LNCAP (cell line): ENCODE measurements at regions not wholly inside any gene's neighbourhood (a gene's known extent, or its start where the extent isn't known, plus 50 kb on each side); places are given as distances from the start of the nearest gene placed in this dataset.

Experiments
- CTCF ChIP-seq: fragments of 450-650 bp; IDR thresholded peaks from 2 replicates; pipeline ENCODE4 v1.5.1; 2017; ENCODE audit warnings: mild to moderate bottlenecking

DNA sequence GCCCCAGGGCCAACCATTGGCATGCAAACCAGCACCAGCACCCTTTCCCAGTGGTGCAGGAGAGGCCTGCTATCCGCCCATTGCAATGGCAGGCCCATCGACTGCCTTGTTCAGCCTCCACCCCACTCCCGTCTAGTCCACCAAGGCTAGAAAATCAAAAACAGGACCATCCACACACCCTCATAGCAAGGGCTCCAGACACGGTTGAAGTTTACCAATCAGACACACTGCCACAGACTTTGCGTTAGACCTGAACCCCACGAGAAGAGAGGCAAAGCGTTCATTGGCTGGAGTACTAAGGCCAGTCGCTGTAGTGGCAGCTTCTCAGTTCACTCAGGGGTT lies 95.3 kb upstream of the TEX51 start:
- no peak for TF ChIP-seq CTCF

- TF ChIP-seq CTCF, result no peak
Observed at GRCh38 chr2:126804347-126804746, 94.3 kb upstream of the TEX51 start.

- TF ChIP-seq CTCF, result no peak
Observed at GRCh38 chr2:126808929-126809328, 89.8 kb upstream of the TEX51 start.

DNA sequence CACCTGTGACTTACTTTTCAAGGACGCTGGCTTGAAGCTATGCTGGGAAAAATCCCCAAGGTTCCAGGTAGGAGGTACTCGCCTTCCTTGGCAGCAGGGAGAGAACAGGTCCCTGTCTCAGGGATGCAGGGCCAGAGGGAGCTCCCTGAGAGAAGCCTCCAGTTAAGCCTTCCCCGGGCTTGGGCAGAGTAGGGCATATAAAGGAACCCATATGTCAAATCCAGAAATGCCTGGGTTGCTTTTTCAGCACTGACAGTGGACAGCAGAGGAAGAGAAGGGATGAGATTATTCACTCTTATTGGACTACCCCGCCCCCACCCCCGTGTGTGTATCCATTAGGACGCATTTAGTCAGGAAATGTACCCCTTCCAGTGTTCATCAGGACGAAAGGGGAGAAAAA lies 89.3 kb upstream of the TEX51 start:
- TF ChIP-seq CTCF, result no peak

GRCh38 chr2:126810001-126810400 lies 88.7 kb upstream of the TEX51 start:
- no peak for TF ChIP-seq CTCF

DNA sequence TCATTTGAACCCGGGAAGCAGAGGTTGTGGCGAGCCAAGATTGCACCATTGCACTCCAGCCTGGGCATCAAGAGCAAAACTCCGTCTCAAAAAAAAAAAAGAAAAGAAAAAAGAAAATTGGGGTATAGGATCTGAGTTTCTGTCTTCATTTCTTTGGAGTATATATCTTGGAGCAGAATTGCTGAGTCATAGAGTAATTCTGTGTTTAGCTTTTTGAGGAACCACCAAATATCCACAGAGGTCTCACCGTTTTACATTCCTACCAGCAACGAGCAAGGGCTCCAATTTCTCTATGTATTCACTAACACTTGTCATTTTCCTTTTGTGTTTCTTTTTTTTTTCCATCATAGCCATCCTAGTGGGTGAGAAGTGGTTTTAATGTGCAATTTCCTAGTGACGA lies 87.6 kb upstream of the TEX51 start:
- no peak for TF ChIP-seq CTCF

DNA sequence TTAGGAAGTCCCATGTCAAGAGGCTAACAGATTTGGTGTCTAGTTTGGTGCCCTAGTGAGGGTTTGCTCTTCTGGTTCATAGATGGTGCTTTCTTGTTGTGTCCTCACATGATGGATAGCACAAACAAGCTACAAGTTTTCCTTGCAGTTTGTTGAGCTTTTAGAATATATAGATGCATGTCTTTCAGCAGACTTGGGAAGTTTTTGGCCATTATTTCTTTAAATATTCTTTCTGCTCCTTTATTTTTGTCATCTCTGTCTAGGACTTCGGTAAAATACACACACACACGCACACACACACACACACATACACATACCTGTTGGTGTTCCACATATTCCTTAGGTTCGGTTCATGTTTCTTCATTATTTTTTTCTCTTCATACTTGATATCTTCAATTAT lies 81.5 kb upstream of the TEX51 start:
- TF ChIP-seq CTCF, result no peak

GRCh38 chr2:126822115-126822514 lies 76.6 kb upstream of the TEX51 start:
- no peak for TF ChIP-seq CTCF
